Suprapubic skin (tissue), 4 donors: ENCODE measurements at regions not wholly inside any gene's neighbourhood (a gene's known extent, or its start where the extent isn't known, plus 50 kb on each side); places are given as distances from the start of the nearest gene placed in this dataset.

ENCODE experiments used
- CTCF ChIP-seq, 2 donors: fragments of 200-600 bp in 1 of 2; fragments of 450-650 bp in 1 of 2; sonication (generic) in 1 of 2; IDR thresholded peaks; one replicate each; pipeline ENCODE4 v1.5.1; 2016 to 2019; ENCODE audit warnings: antibody characterized with exemption in 2 of 2, mild to moderate bottlenecking in 1 of 2, moderate library complexity in 1 of 2
- EP300 ChIP-seq: sonication (generic); formaldehyde crosslinking; IDR thresholded peaks from one replicate; pipeline ENCODE4 v1.6.1; 2017; ENCODE audit warnings: antibody characterized with exemption
- POLR2A ChIP-seq, 2 donors: fragments of 450-650 bp; IDR thresholded peaks; one replicate each; pipeline ENCODE4 v1.6.1; 2017; ENCODE audit warnings: antibody characterized with exemption in 2 of 2, mild to moderate bottlenecking in 2 of 2, moderate library complexity in 2 of 2
- POLR2AphosphoS5 ChIP-seq, 3 donors: sonication (generic); formaldehyde crosslinking; IDR thresholded peaks; one replicate each; pipeline ENCODE4 v1.6.1; 2017; ENCODE audit warnings: antibody characterized with exemption in 3 of 3

- TF ChIP-seq POLR2A (IDR thresholded peaks at IDR 0.05) (no peak), CTCF (IDR thresholded peaks at IDR 0.05) (no peak), EP300 (no peak), POLR2AphosphoS5 (IDR thresholded peaks at IDR 0.05) (no peak)
Observed at GRCh38 chr10:10817609-10818008, 200.1 kb upstream of the CELF2 start.
